ENCODE measurements at regions not wholly inside any gene's neighbourhood (a gene's known extent, or its start where the extent isn't known, plus 50 kb on each side); places are given as distances from the start of the nearest gene placed in this dataset.

GRCh38 chr10:111524134-111524533, 447.3 kb downstream of the ADRA2A start:
- no peak overlapping the region for H3K4me3 ChIP-seq (ENCODE audit: extremely low read depth in 1 of 4, insufficient read depth in 2 of 4, low read depth in 3 of 4, low read length in 4 of 4)
- no peak overlapping the region for H2BK20ac ChIP-seq (ENCODE audit: low read length)
- H3K79me2 ChIP-seq (ENCODE audit: control insufficient read depth in 1 of 2, insufficient read depth in 2 of 2, low read length in 2 of 2) = no peaks in the 10 kb centered on the region
- H2BK15ac ChIP-seq (ENCODE audit: low read length) = no peak overlapping the region
- H4K20me1 ChIP-seq (replicated peaks in 1 of 2; ENCODE audit: control insufficient read depth in 1 of 2, insufficient read depth in 2 of 2, low read length in 2 of 2) = no peaks in the 10 kb centered on the region
- no peak overlapping the region for H4K8ac ChIP-seq (ENCODE audit: extremely low read depth, insufficient read depth, low read length)
- FAIRE-seq (no peak), DNase-seq (ENCODE audit: low read depth in 1 of 2, low spot score in 2 of 2) (no peak)
- H4K5ac ChIP-seq (ENCODE audit: insufficient read length, low read depth, low read length) = no peak overlapping the region
- H3K4me2 ChIP-seq (ENCODE audit: insufficient read depth in 1 of 2, low read depth in 2 of 2, low read length in 2 of 2) = no peak overlapping the region
- no peak overlapping the region for H3K27ac ChIP-seq (ENCODE audit: low read depth, low read length)
- no peaks in the 10 kb centered on the region for H3K27me3 ChIP-seq (replicated peaks in 1 of 4; ENCODE audit: control insufficient read depth in 3 of 4, extremely low read depth in 1 of 4, insufficient read depth in 3 of 4, low read length in 3 of 4)
- CTCF ChIA-PET (ENCODE audit: partially characterized antibody) = no interaction called here
- no peak overlapping the region for H3K14ac ChIP-seq (ENCODE audit: insufficient read length)
- 97% methylated on average over 3 of the region's 3 CpGs; no CpG with 5 or more reads in 1 of the 2 experiments for WGBS, 2 experiments (ENCODE audit: extremely low coverage in 1 of 2, insufficient coverage in 1 of 2, insufficient read length in 1 of 2, insufficient replicate concordance in 2 of 2, low coverage in 1 of 2, low lambda C conversion rate in 2 of 2, missing lambda C conversion rate in 1 of 2)
- no peaks in the 10 kb centered on the region for H3K36me3 ChIP-seq (ENCODE audit: control insufficient read depth in 2 of 4, insufficient read depth in 4 of 4, low read length in 3 of 4)
- no peak overlapping the region for H3K4ac ChIP-seq (replicated peaks; ENCODE audit: insufficient read length, low read depth, low read length)
- H3K56ac ChIP-seq (replicated peaks; ENCODE audit: insufficient read length, low read depth, low read length) = no peak overlapping the region
- POLR2A ChIA-PET (ENCODE audit: partially characterized antibody) = no interaction called here
- H3K9me3 ChIP-seq (ENCODE audit: insufficient read depth in 2 of 2, low read depth in 1 of 2, low read length in 1 of 2) = no peaks in the 10 kb centered on the region
- H2BK5ac ChIP-seq (ENCODE audit: low read depth, low read length) = no peak overlapping the region
- H3K23me2 ChIP-seq (ENCODE audit: low read depth, low read length) = no peaks in the 10 kb centered on the region
- H3K9ac ChIP-seq (replicated peaks in 1 of 4; ENCODE audit: extremely low read depth in 1 of 4, low read depth in 3 of 4, low read length in 3 of 4) = no peak overlapping the region
- H4K91ac ChIP-seq (replicated peaks; ENCODE audit: insufficient read length, low read length) = no peak overlapping the region
- no peak overlapping the region for H3K18ac ChIP-seq (ENCODE audit: extremely low read depth, low read length)
- no peak overlapping the region for H3K23ac ChIP-seq (ENCODE audit: insufficient read length)
- H3K4me1 ChIP-seq (replicated peaks in 1 of 4; ENCODE audit: control insufficient read depth in 3 of 4, insufficient read depth in 4 of 4, low read length in 3 of 4) = no peaks in the 10 kb centered on the region
- no peak overlapping the region for H2BK120ac ChIP-seq (replicated peaks; ENCODE audit: low read depth, low read length)
- H2AFZ ChIP-seq (ENCODE audit: low read length) = no peak overlapping the region
- no peak overlapping the region for H2AK5ac ChIP-seq (ENCODE audit: low read depth, low read length)
- no peak overlapping the region for H2BK12ac ChIP-seq (ENCODE audit: low read depth, low read length)
- no peaks in the 10 kb centered on the region for H3K79me1 ChIP-seq (ENCODE audit: low read depth, low read length)
- TF ChIP-seq NANOG (IDR thresholded peaks at IDR 0.05; ENCODE audit: insufficient read depth, low read depth, low read length, poor library complexity, severe bottlenecking) (no peak), POLR2AphosphoS5 (IDR thresholded peaks at IDR 0.05; ENCODE audit: low read depth, low read length) (no peak), SP2 (IDR thresholded peaks at IDR 0.05; ENCODE audit: low read length) (no peak), SIRT6 (IDR thresholded peaks at IDR 0.05; ENCODE audit: low read length) (no peak), PHF8 (conservative IDR thresholded peaks at IDR 0.05; ENCODE audit: low read depth, low read length) (no peak), ZNF274 (IDR thresholded peaks at IDR 0.05; ENCODE audit: borderline replicate concordance, extremely low read depth, low read length) (no peak), EZH2 (IDR thresholded peaks at IDR 0.05; ENCODE audit: low read depth, low read length, severe bottlenecking) (no peak), RXRA (IDR thresholded peaks at IDR 0.05; ENCODE audit: insufficient read depth, low read depth, low read length) (no peak), HDAC6 (IDR thresholded peaks at IDR 0.05; ENCODE audit: low read depth, low read length) (no peak), CTCF (IDR thresholded peaks at IDR 0.05; ENCODE audit: control extremely low read depth in 1 of 3, insufficient read depth in 1 of 3, low read depth in 1 of 3, low read length in 3 of 3) (no peak), RAD21 (IDR thresholded peaks at IDR 0.05 in 1 of 2, conservative IDR thresholded peaks at IDR 0.05 in 1 of 2; ENCODE audit: low read depth in 2 of 2, low read length in 2 of 2) (no peak), TAF7 (optimal IDR thresholded peaks at IDR 0.05; ENCODE audit: borderline replicate concordance, low read depth, low read length) (no peak), ASH2L (IDR thresholded peaks at IDR 0.05; ENCODE audit: low read length) (no peak)

All from H1 (cell line).